LoVo (cell line): ENCODE measurements at regions not wholly inside any gene's neighbourhood (a gene's known extent, or its start where the extent isn't known, plus 50 kb on each side); places are given as distances from the start of the nearest gene placed in this dataset.
"Not testable (repeated sequence)": the region's sequence is repeated elsewhere in the genome, so short reads cannot be mapped to it uniquely, and the experiment has no call there.

ENCODE experiments used
- DNase-seq: peaks from one replicate; pipeline ENCODE4 v3.0.0-alpha.2; 2016; ENCODE audit warnings: low spot score

DNA sequence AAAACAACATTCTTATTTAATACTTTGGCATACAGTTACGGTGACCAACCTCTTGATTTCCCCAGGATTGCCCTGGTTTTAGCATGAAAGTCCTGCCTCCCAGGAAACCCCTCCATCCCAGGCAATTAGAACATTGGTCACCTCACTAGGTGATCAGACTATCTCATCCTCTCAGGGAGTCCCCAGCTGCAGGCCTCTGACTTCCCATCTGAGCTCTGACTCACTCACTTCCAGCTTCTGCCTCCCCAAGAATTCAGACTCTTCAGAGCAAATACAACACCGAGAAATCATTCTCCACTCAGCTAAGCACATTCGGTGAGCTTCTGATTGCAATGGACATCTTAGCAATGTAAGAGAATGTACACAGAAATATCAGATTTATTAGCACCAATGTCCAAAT is 92.4 kb upstream of the HES1 start:
- DNase-seq, result no peak

DNA sequence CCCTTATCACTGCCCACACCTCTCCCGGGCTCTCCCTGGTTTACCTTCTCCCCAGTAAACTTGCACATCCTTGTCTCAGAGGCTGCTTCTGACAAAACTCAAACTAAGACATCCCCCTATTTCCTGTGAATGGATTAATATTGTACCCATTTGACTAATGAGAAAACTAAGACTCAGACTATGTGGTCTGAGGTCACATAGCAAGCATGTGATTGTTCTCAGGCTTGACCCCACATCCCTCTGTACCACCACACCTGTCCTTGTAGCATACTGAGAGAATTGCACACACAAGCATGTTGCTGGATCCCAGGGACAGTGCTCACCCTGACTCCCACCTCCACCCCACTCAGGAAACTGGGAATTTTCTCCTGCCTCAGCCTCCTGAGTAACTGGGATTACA is 90.7 kb upstream of the HES1 start:
- no peak for DNase-seq

DNA sequence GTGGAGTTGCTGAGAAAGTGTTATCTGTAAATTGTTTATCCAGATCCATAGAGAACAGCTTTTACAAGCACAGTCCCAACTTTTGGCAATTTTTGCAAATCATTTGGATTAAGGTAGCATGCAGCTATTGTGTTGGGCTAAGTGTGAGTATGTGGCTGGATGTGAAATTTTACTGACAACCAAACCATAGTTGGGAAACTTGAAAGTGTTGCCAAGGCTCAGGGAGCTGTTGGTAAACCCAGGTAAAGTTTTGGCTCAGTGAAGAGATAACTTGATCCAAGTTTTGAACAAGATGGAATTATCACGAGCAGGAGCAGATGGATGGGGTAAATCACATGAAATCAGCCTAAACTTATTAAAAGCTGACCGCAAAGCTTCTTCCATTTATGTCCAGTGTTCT is 90.0 kb upstream of the HES1 start:
- DNase-seq, result no peak

DNA sequence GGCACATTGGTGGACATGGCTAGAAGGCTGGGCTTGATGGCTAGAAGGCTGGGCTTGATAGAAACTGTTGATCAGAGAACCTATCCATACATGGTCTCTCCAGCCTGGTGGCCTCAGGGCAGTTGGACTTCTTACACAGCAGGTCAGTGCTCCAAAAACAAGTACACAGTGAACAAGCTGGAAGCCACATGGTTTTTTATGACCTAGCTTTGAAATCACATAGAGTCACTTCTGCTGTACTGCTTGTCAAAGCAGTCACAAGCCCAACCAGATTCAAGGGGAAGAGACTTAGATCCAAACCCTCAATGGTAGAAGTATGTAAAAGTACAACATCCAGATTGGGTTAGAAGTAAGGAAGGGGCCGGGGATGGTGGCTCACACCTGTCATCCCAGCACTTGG is 89.4 kb upstream of the HES1 start:
- no peak for DNase-seq

DNA sequence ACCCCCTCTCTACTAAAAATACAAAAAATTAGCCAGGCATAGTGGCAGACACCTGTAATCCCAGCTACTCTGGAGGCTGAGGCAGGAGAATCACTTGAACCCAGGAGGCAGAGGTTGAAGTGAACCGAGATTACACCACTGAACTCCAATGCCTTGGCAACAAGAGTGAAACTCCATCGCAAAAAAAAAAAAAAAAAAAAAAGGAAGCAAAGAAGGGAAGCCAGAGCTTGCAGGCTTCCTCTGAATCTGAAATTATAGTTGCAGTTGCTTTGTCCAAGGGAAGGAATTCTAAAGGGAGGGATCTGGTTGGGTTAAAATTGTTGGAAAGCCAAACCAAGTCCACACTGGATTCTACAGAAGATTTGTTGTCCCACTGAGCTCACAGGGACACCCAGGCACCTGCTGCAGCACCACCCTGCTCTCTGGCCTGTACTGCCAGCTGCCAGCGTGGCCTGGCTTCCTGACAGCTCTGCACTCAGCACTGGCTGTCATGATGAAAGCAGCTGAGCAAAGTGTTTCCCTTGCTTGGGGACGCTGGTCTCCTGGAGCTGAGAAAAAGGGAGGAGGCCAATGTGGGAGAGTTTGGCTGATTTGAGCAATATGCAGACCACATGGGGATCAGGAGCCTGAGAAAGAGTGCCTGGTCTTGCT is 88.8 kb upstream of the HES1 start:
- DNase-seq, result no peak

DNA sequence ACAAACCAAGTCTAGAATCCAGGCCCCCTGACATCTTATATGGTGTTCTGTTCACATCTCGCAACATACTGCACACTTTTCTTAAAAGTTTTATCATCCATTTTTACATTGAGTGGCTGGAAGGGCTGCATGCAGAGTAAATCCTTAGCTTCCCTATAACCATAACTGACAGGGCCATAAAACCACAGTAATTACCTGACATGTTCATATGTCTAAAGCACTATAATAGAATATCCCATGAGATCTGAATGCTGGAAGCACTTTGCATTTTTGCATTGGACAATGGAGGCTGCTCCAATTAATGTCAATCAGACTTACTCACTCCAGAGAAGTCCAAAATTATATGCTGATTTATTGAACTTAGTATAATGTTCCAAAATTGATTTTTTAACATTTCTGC is 86.6 kb upstream of the HES1 start:
- DNase-seq, result no peak

DNA sequence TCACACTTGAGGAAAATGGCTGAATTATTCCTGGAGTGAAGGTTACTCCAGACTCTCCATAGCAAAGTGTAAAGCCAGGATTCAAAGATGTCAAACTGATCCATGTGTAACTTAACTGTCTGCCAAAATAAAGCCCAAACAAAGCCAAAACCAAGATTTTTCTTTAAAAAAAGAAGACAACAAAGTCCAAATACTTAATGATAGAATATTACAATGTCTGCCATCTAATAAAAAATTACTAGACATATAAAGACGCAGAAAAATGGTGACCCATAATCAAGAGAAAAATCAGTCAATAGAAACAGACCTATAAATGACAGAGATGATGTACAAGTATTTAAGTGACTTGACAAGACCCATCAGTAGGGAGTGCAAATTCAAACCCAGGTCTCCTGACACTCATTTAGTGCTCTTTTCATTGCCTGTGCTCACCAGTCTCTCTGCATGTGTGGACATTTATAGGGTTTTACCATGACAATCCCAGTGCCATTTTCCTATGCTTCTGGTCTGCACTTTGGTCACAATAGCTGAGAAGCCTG is 85.1 kb upstream of the HES1 start:
- DNase-seq, result no peak

DNA sequence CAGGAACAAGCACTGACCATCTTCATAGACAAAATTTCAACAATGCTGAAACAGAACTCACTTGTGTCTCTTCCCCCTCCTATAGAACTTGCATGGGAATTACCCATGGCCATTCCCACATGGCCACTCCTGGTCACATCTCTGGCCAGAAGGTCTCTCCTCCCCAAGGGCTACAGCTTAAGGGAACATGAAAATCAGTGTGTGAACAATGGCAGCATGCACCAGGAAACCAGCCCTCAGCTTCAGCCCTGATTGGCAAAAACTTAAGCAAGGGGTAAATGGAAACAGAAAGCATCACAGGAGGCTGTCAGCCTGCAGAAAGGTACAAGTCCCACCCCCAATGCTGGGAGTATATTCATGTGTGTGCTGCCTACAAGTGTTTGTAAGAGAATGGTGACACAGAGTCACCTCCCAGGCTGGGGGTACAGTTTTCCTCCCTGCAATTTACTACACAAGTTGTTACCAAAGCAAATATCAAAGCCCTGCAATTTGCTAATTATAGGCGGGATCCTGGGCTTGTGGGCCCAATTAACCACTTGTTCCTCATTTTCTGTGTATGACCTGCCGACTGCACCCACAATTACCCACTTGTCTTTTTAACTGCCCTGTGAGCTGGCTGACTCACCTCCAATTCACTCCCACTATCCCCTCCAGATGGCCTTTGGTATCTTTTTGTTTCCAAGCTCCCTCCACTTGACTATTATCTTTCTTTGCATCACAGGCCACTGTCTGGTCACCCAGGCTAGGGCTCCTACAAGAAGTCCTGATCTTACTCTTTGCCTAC is 84.4 kb upstream of the HES1 start:
- peak; percentile 40 for DNase-seq

DNA sequence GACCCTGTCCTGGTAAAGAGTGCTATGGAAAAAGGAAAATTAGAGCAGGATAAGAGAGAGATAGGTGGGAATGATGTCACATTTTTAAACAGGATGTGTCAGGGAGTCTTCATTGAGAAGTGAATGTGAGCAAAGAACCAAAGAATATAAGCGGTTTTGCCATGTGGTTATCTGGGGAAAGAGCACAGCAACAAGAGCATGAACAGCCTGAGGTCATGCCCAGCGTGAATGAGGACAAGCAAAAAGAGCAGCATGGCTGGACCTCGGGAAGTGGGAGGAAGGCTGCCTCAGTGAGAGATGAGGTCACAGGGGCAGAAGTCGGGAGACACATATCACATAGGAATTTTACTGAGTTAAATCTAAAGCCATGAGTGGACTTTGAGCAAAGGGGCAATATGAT is 82.8 kb upstream of the HES1 start:
- DNase-seq, result no peak

DNA sequence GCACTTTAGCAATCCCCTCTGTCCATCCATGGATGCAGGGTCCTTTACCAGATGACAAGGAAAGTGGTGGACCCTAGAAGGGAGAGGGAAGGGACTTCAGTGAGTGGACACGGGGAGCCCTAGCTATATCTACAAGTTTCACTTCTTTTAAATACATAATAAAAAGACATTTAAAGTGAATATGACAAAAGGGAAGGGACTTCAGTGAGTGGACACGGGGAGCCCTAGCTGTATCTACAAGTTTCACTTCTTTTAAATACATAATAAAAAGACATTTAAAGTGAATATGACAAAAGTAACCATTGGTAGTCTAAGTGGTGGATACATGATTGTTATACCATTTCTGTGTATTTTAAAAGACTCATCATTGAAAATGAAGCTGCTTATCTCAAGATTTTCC is 81.9 kb upstream of the HES1 start:
- no peak for DNase-seq

DNA sequence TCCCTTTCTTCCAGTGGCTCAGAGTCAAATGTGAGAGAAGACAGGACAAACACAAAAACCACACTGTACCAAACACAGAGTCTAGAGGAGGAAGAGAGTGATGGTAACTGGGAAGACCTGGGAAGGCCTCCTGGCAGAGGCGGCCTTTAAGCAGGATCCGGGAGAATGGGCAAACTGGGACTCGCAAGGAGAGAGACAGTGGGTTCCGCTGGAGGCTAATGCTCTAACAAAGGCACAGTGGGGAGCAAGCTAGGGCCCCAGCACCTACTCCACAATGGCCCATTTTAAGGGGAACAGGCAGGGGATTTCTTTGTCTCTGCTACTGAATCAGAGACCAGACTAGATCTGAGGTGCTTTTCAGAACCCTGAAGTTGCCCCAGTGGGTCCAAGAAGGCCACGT is 81.4 kb upstream of the HES1 start:
- no peak for DNase-seq

DNA sequence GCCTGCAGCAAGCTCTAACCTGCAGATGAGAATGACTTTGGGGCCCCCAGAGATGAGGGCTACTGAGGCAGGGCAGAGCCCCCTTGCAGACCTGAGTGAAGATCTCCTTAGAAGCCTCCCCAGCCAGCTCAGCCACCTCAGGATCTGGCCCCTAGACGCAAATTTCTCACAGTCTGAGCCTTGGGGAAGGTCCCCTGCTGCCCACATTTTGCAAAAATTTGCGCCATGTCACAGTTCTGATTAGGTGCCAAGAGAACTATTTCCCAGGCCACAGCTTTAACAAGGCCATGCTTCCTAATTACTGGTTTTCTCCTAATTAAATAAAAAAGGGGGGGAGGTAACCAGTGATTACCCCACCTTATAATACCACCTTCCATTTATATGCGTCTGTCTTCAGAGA is 81.0 kb upstream of the HES1 start:
- DNase-seq, result no peak

DNA sequence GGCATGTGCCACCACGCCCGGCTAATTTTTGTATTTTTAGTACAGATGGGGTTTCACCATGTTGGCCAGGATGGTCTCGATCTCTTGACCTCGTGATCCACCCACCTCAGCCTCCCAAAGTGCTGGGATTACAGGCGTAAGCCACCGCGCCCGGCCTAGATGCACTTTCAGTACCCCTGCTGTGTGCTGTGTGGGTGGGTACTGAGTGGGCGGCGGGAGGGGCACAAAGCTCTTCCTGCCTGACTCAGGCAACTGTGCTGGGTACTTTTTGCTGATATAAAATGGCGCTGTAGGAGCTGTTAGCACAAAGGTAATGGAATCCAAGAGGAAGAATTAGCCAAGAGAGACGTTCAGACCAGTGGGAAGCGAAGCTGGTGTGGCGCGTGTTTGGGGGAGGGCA is 79.6 kb upstream of the HES1 start:
- not testable (repeated sequence) for DNase-seq

DNA sequence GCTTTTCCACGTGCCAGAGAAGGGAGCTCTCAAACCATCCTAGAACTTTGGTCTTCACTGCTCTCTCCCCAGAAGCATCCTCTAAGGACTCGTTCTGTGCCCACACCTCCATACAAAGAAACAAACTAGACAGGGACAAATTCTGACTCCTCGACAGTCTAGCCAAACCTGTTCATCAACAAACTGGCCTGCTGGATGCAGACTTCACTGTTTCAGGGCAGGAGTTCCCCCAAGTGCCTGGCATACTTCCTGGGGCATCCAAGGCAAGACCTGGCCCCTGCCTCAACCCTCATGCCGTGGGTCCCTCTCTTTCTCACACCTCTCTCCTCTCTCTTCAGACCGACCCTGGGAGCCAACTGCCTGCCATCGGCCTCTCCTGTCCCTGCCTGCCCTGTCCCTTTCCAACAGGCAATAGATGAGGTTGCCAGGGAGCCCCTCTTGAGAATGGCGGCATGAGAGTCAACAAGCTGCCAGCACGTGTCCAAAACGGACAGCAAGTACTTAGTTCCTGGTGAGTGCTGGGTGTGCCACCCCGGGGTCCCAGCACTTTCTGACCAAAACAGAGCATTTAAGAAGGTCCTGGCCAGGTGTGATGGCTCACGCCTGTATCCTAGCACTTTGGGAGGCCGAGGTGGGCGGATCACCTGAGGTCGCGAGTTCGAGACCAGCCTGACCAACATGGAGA is 79.1 kb upstream of the HES1 start:
- no peak for DNase-seq

DNA sequence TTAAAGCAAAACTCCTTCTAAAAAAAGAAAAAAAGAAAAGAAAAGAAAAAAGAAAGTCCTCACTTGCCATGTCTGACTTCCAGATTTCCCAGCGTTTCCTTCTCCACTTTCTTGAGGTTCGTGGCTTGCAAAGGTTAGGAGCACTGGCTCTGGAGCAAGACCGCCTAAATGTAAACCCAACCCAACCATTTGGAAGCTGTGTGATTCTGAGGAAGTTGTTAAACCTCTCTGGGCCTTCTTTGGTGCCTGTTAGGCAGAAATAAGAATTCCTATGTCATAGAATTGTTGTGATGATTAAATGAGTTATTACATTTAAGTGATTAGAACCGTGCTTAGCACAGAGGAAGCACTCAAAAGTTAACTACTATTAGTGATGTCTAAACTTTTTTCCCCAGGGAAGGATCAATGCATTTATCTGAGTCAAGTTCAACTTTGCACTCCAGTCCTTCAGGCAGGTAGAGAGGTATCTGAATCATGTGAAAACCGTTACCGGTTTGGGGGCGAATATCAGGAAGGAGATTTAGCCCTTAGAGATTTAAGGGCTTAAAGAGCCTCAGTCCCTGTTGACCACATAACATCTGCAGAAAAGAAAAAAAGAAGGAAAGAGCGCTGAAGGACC is 78.3 kb upstream of the HES1 start:
- DNase-seq, result no peak

DNA sequence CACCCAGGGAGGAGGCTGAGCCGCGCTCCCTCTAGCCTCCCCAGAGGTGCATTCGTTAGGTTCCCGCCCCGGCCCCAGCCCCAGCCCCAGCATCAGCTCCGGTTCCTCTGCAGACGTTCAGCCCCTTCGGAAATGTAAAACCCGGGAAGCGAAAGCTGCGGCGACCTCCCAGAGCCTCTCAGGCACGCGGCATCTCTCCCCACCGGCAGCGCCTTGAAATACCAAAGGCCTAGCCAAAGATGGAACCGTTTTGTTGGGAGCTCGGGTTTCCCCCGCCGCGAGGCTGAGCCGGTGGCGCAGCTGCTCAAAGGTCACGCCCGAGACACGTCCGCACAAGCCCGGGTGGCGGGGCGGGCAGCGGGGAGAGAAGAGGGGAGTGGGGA is 77.8 kb upstream of the HES1 start:
- DNase-seq, result no peak

DNA sequence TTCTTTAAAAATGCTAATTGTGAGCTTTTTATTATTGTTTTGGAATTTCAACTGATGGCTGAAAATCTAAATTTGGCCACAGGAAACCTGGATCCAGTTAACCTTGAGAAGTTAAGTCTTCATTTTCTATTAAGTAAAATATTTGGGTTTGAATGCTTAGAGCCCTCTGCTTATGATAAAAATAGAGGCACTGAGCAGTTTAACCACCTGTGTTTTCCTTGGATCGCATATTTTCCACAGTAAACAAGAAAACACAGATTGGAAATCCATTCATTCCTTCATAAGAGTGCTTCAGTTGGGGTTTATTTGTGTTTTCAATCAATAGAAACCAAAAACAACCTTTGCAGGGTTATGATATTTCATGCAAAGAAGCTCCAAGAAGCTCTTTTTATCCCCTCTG is 77.2 kb upstream of the HES1 start:
- no peak for DNase-seq

DNA sequence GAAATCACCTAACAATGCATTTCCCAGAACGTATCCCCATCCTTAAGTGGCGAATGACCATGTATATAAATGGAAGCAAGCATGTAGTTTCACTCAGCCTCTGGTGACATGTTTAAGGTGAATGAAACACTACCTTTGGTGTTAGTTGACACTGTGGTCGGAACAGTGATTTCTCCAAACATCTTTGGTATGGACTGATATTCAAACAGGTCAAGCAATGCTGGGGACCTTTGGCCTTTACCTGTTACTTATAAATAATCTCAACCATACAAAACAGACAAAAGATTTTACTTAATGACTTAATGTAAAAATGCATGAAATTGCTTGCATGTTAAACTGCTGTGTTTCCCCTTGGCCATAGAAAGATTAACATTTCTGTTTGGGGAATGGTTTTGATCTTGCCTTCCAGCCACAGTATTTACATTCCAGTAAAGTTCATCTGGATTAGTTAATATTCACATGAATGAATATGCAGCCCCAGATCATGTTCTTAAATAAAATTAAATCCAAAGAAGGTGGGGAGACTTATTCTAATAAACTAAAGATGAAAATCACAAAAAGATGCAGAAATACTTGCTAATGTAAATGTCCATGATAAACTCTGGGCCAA is 74.4 kb upstream of the HES1 start:
- no peak for DNase-seq

DNA sequence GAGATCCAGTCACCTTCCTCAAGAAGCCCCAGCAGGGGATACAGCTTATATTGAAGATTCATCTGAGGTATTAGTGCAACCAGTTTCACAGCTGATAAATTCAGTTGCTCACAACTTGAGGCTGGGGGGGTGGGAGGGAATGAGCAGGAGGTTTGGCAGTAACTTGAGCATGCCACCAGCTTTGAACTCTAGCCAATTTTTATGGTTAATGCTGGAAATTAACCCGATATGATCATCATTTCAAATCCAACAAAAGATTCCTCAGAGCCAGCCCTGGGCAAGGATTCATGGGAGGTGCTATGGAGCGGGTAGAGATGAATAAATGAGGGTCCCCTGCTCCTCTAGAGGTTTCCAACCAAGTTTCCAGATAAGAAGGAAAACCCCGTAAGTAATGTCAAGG is 73.1 kb upstream of the HES1 start:
- DNase-seq, result no peak

DNA sequence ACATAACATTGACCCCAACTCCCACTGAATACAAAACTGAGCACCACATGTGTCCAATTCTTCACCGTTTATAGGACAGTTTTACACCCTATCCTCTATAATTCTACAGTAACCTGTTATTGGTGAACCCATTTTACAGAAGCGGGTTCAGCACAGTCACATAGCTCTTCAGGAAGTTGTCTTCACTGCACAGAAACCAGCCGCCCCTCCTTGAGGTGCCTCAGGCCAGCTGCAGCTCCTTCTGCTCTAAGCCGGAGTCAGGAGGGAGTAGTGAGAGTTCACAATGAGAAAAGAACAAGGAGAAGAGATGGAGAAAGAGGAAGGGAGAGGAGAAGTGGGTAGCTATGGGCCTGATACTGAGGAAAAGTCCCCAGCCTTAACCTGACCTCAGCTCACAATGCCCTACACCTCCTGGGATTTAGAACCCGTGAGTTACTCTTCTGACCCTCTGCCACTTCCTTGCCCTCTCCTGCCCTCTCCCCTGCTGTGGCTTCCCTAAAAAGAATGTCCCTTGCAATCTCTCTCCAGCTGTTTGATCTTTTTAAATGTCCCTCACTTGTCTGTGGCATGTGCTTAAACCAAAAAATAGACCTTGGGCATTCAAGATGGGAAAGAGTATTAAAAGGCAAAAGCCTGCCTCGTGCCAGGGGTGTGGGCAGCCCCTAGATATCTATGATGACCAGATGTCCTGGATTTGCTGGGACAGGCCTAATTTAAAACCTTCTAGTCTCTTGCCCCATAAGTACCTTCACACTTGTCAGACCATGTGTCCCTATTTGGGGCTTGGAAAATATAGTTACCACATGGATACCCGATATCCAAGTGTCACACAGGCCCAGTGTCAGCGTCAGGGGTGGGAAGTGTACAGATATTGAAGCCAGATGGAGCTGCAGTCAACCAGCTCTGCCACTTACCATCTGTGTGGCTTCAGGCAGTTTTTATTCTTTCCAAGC is 71.3 kb upstream of the HES1 start:
- DNase-seq, result no peak

DNA sequence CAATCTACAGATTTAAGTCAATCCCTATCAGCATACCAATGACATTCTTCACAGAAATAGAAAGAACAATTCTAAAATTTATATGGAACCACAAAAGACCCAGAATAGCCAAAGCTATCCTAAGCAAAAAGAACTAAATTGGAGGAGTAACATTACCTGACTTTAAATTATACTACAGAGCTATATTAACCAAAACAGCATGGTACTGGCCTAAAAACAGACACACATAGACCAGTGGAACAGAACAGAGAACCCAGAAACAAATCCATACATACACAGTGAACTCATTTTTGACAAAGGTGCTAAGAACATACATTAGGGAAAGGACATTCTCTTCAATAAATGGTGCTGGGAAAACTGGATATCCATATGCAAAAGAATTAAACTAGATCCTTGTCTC is 68.6 kb upstream of the HES1 start:
- not testable (repeated sequence) for DNase-seq
